ENCODE measurements at regions not wholly inside any gene's neighbourhood (a gene's known extent, or its start where the extent isn't known, plus 50 kb on each side); places are given as distances from the start of the nearest gene placed in this dataset.
"Not testable (repeated sequence)": the region's sequence is repeated elsewhere in the genome, so short reads cannot be mapped to it uniquely, and the experiment has no call there.

DNA sequence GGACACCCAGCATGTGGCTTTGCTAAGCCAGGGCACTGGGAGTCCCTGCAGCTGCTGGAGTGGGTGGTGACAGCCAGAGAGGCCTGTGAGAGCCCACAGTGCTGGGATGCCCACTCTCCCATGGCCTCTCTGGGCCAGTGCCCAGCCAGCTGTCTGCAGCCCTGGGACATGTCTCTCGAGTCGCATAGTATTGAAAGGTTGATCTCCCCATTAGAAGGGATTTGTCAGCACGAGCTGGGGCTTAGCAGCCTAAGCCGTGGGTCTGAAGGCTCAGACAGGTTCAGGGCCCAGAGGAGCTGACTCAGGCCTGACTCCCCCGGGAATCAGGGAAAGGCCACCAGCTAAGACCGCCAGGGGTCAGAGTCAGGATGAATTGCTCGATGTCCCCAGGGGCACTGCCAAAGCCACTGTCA, 53.5 kb downstream of the FOXD2 start:
- DNase-seq (ENCODE audit: low read depth): no peak

DNA sequence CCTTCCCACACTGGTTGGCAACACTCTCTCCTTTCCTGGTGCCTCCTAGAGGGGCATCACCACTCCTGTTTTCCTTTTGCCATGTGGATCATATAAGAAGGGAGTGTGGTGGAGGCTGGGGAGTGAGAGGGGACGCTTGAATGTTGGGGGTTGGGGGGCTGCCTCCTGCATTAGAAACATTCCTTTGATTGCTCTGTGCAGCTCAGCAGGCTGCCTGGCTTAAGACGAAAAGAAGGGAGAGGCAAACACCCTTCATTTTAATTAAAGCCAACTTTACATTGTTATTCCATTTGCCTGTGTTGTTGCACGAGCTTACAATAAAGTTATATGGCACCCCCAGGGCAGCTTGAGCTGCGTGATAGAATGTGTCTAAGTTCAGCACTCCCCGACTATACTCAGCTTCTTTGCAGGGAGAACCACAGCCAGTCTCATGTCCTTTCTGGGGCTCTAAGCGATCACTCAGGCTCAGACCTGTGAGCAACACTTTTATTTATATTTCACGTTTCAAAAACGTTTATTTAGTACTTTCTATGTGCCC, 57.4 kb downstream of the FOXD2 start:
- DNase-seq (ENCODE audit: low read depth): no peak

DNA sequence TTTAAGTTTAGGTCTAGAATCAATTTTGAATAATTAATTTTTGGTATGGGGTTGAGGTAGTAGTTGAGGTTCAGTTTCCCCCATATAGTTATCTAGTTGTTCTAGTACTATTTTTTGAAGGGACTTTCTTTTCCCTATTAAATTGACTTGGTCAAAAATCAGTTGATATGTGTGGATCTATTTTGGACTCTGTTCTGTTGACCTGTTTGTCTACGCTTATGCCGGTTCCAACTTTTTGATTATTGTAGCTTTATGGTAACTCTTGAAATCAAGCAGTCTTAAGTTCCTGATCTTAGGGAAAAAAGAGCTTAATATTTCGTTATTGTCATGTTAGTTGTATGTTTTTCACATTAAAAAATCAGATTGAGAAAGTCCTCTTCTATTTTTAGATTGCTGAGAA, 60.7 kb downstream of the FOXD2 start:
- no peak for DNase-seq (ENCODE audit: low read depth)

DNA sequence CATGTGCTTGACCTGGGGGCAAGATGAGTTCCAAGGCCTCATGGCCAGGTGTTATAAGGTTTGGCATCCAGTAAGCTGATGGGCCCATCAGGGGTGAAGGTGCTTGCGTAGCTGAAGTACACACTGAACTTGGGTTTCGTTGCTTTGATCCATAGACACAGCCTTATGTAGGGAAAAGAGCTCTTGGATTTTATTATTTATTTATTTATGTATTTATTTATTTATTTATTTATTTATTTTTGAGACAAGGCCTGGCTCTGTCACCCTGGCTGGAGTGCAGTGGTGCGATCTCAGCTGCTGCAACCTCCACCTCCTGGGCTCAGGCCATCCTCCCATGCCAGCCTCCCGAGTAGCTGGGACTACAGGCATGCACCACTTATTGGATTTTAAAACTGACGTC, 63.2 kb downstream of the FOXD2 start:
- no peak for DNase-seq (ENCODE audit: low read depth)

DNA sequence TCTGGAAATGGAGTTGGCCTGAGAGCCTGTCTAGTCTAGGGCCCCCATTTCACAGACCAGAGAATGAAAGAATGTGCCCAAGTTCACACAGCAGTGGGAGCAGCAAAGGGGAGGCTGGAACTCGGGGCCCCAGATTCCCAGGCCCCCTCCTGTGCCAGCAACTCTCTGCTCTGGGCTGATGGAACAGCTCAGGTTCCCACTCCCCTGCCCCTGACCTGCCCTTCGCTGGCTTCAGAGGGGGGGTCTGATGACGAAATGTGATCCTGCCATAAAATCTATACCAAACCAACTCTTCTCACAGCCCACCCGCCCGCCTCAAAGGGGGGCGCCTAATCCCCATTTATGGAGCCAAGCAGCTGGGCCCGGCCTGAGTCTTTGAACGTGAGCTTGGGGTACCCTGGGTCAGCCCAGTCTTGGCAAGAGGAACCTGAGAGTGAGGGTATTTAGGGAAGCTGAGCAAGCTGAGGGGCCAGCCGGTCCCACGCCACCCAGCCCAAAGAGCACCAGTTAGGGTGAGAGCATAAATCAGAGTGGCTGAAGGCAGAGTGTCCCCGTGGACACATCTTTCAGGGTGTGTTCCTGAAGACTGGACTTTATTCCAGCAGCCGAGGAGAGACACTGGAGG, 65.0 kb downstream of the FOXD2 start:
- DNase-seq (ENCODE audit: low read depth): no peak

DNA sequence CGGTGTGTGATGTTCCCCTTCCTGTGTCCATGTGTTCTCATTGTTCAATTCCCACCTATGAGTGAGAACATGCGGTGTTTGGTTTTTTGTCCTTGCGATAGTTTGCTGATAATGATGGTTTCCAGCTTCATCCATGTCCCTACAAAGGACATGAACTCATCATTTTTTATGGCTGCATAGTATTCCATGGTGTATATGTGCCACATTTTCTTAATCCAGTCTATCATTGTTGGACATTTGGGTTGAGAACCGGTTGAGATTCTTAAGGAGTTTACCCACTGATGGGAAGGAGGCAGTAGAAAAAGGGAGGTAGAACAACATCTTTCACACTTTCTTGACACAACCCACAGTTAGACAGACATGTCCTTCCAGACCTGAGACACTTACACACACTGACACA, 67.0 kb downstream of the FOXD2 start:
- not testable (repeated sequence) for DNase-seq (ENCODE audit: low read depth)

DNA sequence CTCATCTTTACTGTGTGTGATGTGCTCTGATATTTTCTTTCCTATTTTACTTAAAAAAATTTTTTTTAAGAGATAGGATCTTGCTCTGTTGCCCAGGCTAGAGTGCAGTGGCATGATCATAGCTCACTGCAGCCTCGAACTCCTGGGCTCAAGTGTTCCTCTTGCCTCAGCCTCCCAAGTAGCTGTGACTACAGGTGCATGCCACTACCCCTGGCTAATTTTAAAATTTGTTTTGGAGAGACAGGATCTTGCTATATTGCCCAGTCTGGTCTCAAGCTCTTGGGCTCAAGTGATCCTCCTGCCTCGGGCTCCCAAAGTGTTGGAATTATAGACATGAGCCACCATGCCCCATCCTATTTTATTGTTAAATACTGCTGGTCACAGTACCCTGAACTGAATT, 67.4 kb downstream of the FOXD2 start:
- no peak for DNase-seq (ENCODE audit: low read depth)

DNA sequence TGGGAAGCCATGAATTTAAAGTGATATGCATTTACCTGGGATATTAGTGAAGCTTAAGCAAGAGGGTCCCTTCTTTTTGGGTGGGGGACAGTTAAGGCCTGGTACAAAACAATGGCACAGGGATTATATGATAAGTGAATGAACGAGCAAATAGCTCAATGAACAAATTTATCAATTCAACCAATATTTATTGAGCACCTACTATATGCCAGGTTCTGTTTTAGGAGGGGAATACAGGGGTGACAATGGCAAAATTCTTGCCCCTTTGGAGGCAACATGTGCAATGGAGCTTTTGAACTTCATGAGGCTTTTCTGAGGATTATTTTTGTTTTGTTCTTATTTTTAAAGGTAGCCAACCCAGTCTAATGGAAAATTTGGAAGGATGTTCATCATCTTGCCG, 68.2 kb downstream of the FOXD2 start:
- no peak for DNase-seq (ENCODE audit: low read depth)

DNA sequence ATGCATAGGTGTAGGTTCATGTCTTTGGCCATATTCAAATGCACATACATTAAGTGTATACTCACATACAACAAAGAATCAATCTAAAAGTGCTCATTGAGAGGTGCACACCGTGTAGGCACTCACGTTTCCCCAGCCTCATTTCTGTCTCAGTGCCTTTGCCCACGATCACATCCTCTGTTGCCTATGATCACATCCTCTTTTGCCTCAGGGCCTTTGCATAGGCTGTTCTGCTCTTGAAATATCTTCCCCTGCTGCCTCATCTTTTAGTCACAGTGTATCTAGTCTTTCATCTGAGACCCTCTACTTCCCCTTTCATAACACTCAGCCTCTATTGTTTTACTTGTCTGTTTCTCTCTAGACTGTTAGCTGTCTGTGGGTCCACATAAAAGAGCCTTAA, 69.3 kb downstream of the FOXD2 start:
- DNase-seq (ENCODE audit: low read depth): no peak

DNA sequence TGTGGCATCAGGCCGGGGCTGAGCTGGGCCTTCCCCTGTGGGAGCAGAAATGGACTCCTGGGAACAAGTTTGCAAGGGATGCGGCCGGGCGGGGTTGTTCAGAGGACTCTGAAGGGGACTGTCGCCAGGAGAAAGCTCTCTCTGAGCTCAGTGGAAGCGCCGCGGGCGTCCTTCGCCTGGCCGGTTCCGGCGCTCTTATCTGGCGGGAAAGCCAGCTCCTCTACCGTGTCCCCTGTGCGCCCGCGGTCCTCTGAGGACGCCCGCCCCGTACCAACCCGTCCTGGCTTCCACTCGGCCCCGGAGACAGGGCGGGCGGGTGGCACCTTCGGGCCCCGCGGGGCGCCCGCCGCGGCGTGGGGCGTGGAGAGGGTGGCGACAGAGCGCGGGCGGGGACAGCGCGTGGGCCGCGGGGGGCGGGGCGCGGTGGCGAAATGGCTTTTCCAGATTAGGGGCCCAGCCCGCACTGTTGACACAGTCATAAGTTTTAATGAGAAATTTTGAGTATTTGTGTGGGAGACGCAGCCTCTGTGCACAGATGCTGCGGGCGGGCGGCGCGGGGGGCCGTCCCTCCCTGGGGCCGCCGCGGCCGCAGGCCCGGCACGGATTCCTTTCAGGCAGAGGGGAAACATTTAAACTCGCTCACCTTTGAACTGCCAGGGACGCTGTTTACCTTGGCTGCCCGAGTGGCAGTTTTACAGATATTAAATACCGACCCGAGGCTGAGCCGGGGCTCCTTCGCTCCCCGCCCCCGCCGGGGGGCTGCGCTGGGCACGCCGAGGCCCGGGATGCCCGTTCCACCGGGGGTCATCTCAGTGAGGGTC, 70.2 kb downstream of the FOXD2 start:
- DNase-seq (ENCODE audit: low read depth): no peak

DNA sequence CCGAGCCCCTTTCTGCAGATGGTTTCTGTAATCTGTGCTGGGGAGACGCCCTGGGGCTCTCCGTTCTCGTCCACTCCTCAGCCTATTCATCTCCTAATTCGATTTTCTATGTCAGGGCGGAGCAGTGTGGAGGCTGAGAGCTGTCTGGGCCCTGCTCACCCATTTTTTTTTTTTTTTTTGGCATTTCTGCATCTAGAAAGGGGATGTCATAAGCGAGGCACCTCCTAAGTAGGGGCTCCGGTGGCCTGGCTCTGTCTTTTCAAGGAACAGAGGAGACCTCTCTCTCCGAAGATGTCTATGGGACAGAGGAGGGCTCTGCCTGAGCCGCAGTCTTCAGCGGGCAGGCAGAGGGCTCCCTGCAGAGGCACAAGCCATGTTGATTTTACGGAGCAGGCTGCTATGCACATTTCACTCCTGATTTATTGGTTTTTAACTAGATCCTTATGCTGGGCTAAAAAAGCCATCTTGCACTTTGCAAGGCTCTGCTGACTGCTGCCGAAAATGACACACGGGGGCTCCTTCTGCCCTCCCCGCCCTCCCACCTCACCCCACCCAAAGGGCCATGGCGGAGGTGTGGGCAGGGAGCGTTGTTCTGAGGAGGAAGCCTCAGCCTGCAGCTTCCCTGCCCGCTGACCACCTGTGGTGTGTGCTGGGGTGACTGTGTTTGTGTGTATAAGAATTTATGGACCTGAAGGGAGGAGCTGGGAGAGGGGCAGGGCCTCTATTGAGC, 71.0 kb downstream of the FOXD2 start:
- no peak for DNase-seq (ENCODE audit: low read depth)

DNA sequence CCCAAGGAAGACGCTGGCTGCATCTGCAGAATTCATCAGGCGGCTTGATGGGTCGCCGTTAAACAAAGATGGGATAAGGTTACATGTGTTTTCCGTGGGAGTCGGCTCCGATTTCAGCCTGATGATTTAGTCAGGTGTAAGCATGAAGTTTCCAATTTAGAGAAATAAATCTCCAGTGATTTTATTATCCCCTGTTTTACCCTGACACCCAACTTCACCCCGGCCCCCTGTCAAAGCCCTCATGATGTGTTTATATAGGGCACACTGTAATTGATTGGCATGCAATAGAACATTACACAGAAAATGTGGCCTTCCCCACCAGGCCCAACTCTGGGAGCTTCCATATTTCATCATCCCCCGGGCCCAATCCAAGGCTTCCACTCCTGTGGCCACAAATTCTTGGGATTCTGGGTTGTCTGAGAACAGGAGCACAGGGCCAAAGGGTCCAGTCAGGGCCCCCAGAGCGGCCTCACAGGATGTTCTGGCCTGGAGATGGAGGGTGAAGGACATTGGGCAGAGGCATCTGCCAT, 72.5 kb downstream of the FOXD2 start:
- no peak for DNase-seq (ENCODE audit: low read depth)

DNA sequence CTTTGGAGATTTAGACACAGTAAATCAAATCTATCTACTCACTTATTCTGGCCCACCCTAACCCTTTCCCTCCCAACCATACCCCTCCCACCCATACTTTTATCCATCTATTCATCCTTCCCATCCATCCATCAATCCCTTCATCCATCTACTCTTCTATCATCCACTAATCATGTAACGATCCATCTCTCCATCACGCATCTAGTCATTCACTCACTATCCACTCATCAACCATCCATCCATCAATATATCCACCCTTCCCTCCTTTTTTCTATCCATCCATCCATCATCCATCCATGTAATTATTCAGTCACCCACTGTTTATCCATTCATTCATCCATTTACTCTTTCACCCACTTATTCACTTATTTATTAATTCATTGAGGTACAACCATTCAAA, 74.0 kb downstream of the FOXD2 start:
- DNase-seq (ENCODE audit: low read depth): no peak

DNA sequence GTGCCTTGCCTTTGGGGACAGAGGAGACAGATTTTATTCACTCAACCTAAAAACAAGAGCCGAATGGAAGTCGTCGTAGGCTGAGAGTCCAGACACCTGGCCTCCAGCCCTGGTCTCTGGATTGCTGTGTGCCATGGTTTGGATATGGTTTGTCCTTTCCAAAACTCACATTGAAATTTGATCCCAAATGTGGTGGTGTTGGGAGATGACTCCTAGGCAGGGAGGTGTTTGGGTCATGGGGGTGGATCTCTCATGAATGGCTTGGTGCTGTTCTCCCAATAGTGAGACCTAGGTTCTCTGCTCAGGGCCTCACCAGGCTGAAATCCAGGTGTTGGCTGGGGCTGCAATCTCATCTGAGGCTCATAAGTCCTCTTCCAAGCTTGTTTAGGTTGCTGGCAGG, 75.5 kb downstream of the FOXD2 start:
- DNase-seq (ENCODE audit: low read depth): no peak

DNA sequence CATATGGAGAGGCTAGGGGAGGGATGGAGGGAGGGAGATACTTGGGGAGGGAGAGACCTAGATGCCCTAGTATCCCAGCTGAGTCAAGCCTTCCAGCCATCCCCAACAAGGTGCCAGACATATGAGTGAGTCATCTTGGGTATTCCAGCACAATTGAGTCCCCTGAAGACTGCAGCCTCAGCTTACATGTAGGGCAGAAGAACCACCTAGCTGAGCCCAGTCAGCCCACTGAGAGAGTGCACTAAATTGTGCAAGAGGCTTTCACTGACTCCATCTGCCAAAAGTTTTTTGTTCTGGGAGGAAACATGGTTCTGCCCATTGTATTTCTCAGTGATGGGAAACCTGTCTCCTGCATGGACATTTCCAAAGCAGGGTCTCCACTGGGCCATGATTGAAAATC, 76.4 kb downstream of the FOXD2 start:
- DNase-seq (ENCODE audit: low read depth): no peak

DNA sequence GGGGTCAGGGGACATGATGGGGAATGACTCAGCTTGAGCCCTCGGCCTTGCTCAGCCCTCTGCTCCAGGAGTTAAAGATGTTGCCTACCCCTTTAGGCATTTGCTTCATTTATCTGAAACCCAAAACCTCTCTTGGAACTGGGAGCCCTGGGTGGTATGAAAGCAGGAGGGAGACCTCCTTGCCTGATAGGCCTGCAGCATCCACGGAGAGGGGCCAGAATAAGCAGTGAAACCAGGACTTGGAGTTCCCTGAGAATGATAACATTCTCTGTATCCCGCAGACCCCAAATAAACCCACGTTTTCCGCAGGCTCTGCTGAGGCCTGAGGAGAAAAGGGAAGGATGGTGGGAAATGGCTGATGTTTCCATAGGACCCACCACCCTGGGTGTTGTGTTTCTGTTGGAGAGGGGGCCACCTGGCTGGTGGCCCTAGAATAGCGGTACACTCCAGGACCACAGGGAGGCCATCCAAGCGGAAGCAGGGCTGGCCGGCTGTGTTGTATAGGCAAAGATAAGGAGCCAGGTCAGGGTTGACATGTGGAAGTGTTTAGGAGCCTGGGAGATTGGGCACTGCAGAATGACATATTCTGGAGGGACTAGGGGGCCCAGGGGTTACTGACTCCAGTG, 77.4 kb downstream of the FOXD2 start:
- no peak for DNase-seq (ENCODE audit: low read depth)

DNA sequence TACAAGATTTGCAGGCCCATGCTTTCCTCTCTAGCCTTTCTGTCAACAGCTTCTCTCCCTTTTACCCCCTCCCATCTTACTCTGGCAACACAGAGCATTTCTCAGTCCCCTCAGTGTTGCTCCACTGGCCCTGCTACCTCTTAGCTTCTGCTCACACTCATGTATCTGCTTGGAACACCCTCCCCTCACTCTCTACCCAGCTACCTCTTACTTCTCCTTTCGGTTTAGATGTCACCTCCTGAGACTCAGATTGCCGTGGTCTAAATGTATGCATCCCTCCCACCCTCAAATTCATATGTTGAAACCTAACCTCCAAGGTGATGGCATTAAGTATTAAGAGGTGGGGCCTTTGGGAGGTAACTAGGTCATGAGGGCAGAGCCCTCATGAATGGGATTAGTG, 80.1 kb downstream of the FOXD2 start:
- no peak for DNase-seq (ENCODE audit: low read depth)

DNA sequence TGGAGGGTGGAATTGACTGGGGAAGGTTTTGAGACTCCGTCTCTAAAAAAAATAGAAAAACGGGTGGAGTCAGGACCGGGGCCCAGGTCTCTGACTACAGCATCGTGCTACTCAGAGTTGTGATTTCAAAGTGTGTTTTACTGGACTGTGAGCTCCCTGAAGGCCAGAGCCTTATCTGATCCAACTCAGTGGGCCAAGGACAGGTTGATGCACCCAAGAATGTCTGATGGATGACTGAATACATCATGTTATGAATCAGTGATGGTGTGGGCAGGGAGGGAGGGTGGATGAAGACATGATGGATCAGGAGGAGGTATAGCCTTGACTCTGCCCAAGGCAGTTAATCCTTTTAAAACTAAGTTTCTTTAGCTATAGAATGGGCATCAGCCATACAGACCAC, 81.6 kb downstream of the FOXD2 start:
- DNase-seq (ENCODE audit: low read depth): no peak

DNA sequence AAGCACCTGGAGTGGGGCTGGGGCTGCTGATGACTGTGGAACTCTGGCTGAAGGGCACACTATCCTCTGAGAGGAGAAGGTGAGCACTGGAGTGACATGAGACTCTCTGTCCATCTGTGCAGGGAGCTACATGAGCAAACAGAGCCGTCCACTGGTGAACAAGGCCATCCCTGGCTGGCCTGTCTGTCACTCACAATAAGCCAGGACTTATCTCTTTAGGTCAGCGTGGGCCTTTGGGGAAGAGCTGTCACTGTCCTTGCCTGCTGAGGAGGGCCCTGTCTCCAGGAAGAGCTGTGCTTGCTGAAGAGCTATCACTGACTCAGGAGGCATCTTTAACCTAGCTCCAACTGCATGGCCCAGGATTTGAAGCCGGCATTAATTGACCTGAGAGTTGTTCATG, 82.1 kb downstream of the FOXD2 start:
- DNase-seq (ENCODE audit: low read depth): no peak

DNA sequence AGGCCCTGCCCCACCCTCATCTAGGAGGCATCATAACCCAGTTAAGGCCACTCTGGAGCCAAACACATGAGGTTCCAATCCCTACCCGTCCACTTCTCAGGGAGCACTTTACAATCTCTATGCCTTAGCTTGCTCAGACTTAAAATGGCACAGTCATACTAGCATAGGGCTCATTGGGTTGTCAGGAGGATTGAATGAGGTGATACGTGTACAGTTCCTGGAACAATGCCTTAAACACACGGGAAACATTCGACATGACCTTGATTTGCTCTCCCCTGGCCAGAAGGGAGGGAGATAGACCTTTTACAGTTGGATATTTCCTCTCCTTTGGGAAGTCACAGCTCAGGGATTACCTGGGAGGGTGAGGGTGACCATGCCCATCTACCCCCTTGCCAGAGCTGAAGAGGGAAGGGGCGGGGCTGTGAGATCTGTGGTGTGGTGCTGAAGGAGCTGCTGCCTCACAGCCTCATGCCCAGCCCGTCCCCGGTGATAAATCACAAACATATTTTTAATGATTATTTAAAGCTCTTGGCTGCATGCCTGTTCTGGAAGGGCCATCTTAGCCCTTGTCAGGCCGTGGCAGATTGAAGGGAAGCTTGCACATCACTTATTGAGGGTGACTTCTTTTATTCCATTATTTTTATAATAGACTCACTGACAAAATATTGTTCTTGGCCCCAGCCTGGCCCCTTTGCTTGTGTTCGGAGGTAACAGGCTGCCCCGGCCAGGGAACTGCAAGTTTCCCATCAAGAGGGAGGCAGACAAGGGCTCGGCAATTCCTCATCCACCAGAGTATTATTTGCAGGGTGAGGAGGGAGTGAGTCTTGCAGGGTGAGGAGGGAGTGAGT, 83.4 kb downstream of the FOXD2 start:
- no peak for DNase-seq (ENCODE audit: low read depth)
